Occipital lobe (tissue), 1 donor: ENCODE measurements at regions not wholly inside any gene's neighbourhood (a gene's known extent, or its start where the extent isn't known, plus 50 kb on each side); places are given as distances from the start of the nearest gene placed in this dataset.

Source experiments
- DNase-seq: peaks from one replicate; lab custom pipeline; 2025; lab: John Stamatoyannopoulos, UW

GRCh38 chr5:56550227-56550626, 265.1 kb upstream of the MAP3K1 start:
- no peak for DNase-seq

GRCh38 chr5:56549096-56549886, 266.1 kb upstream of the MAP3K1 start:
- no peak for DNase-seq

GRCh38 chr5:56545016-56545415, 270.3 kb upstream of the MAP3K1 start:
- no peak for DNase-seq

GRCh38 chr5:56543441-56544388, 271.6 kb upstream of the MAP3K1 start:
- DNase-seq, result no peak

- no peak for DNase-seq
Observed at GRCh38 chr5:56540266-56540665, 275.1 kb upstream of the MAP3K1 start.

GRCh38 chr5:56538580-56538979, 276.8 kb upstream of the MAP3K1 start:
- DNase-seq, result no peak

GRCh38 chr5:56535347-56535746, 280.0 kb upstream of the MAP3K1 start:
- DNase-seq, result no peak

GRCh38 chr5:56534102-56534829, 281.1 kb upstream of the MAP3K1 start:
- no peak for DNase-seq

- DNase-seq, result no peak
Observed at GRCh38 chr5:56532466-56532865, 282.9 kb upstream of the MAP3K1 start.

- no peak for DNase-seq
Observed at GRCh38 chr5:56530626-56531138, 284.7 kb upstream of the MAP3K1 start.

GRCh38 chr5:56529666-56530430, 285.5 kb upstream of the MAP3K1 start:
- DNase-seq, result no peak

GRCh38 chr5:56527174-56527573, 288.2 kb upstream of the MAP3K1 start:
- no peak for DNase-seq

GRCh38 chr5:56525113-56525512, 290.2 kb upstream of the MAP3K1 start:
- no peak for DNase-seq

GRCh38 chr5:56523790-56524575, 290.9 kb upstream of the ANKRD55 start:
- no peak for DNase-seq

GRCh38 chr5:56522960-56523359, 289.8 kb upstream of the ANKRD55 start:
- DNase-seq, result no peak

GRCh38 chr5:56522169-56522568, 289.0 kb upstream of the ANKRD55 start:
- DNase-seq, result no peak

- no peak for DNase-seq
Observed at GRCh38 chr5:56520986-56521730, 288.0 kb upstream of the ANKRD55 start.

- DNase-seq, result no peak
Observed at GRCh38 chr5:56518820-56519219, 285.7 kb upstream of the ANKRD55 start.

- DNase-seq, result no peak
Observed at GRCh38 chr5:56517011-56517416, 283.9 kb upstream of the ANKRD55 start.
